ENCODE measurements at regions not wholly inside any gene's neighbourhood (a gene's known extent, or its start where the extent isn't known, plus 50 kb on each side); places are given as distances from the start of the nearest gene placed in this dataset.

DNA sequence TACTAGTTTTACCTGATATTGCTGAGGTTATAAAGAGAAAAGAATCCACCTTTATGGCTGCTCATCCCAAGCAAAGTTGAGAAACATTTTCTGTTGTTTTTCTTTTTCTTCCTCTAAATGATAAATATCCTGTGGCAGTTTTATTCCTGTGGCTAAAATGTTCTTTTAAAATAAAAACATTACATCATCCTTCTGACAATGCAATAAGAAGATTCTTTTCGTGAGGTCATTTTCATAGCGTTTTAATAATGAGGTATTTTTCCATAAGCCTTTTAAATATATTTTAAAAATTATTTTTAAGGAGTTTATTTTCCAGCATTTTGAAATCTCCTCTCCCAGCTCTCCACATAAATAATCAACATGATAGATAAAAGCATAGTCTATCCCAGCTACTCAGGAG is 52.8 kb upstream of the EPB41L3 start:
- DNase-seq (ENCODE audit: low spot score): no peak

Data from umbilical cord (tissue), 1 donor.